ENCODE measurements at regions not wholly inside any gene's neighbourhood (a gene's known extent, or its start where the extent isn't known, plus 50 kb on each side); places are given as distances from the start of the nearest gene placed in this dataset.

GRCh38 chr6:10271982-10272381, 142.9 kb downstream of the TFAP2A start:
- H3K27ac ChIP-seq, result no peak overlapping the region
- no peak for TF ChIP-seq CTCF (conservative IDR thresholded peaks at IDR 0.05)

GRCh38 chr6:10269814-10270472, 144.9 kb downstream of the TFAP2A start:
- H3K27ac ChIP-seq, result peak overlapping the region; percentile 56
- TF ChIP-seq CTCF (conservative IDR thresholded peaks at IDR 0.05), result no peak

- no peak for TF ChIP-seq CTCF (conservative IDR thresholded peaks at IDR 0.05)
- peak overlapping the region; percentile 56 for H3K27ac ChIP-seq
Observed at GRCh38 chr6:10268611-10269310, 146.1 kb downstream of the TFAP2A start.

GRCh38 chr6:10268111-10268510, 146.8 kb downstream of the TFAP2A start:
- peak overlapping the region; percentile 56; the same call in 1 of the 2 replicates for H3K27ac ChIP-seq
- no peak for TF ChIP-seq CTCF (conservative IDR thresholded peaks at IDR 0.05)

- no peak for TF ChIP-seq CTCF (conservative IDR thresholded peaks at IDR 0.05)
- H3K27ac ChIP-seq, result no peak overlapping the region
Observed at GRCh38 chr6:10266462-10266861, 148.4 kb downstream of the TFAP2A start.

- TF ChIP-seq CTCF (conservative IDR thresholded peaks at IDR 0.05), result no peak
Observed at GRCh38 chr6:10266061-10266460, 148.8 kb downstream of the TFAP2A start.

GRCh38 chr6:10262505-10262904, 152.4 kb downstream of the TFAP2A start:
- no peak for TF ChIP-seq CTCF (conservative IDR thresholded peaks at IDR 0.05)
- no peak overlapping the region for H3K27ac ChIP-seq

More at GRCh38 chr6:10266061-10266460, 148.8 kb downstream of the TFAP2A start:
- H3K27ac ChIP-seq, result no peak overlapping the region

All from VCaP (cell line).